Lung (tissue), 11 donors: ENCODE measurements at regions not wholly inside any gene's neighbourhood (a gene's known extent, or its start where the extent isn't known, plus 50 kb on each side); places are given as distances from the start of the nearest gene placed in this dataset.

ENCODE experiments used
- ATAC-seq: fragments of 200-7000 bp; cut with Tn5 transposase; one replicate; pipeline ENCODE4 v1.9.1; 2020; ENCODE audit warnings: moderate number of reproducible peaks; ENCODE audit not compliant: insufficient read depth, low FRiP score
- DNase-seq, 3 donors: peaks; one replicate each; pipeline ENCODE4 v3.0.0-alpha.2; 2013 to 2017
- H3K27ac ChIP-seq, 2 donors: one replicate each; pipeline ENCODE4 v1.5.1; 2013; ENCODE audit warnings: mild to moderate bottlenecking in 2 of 2, moderate library complexity in 2 of 2, control low read depth in 1 of 2, inconsistent platforms in 1 of 2, low read depth in 1 of 2, low read length in 1 of 2
- H3K27me3 ChIP-seq, 3 donors: one replicate each; pipeline ENCODE4 v1.5.1; 2013; ENCODE audit warnings: low read length in 2 of 3; ENCODE audit not compliant: control insufficient read depth in 3 of 3, insufficient read depth in 3 of 3
- H3K36me3 ChIP-seq, 4 donors: one replicate each; pipeline ENCODE4 v1.5.1; 2013; ENCODE audit warnings: low read length in 4 of 4, mild to moderate bottlenecking in 1 of 4, moderate library complexity in 1 of 4; ENCODE audit not compliant: control insufficient read depth in 4 of 4, insufficient read depth in 4 of 4
- H3K4me1 ChIP-seq, 5 donors: one replicate each; pipeline ENCODE4 v1.5.1; 2013; ENCODE audit warnings: low read length in 5 of 5, mild to moderate bottlenecking in 2 of 5, moderate library complexity in 1 of 5; ENCODE audit not compliant: control insufficient read depth in 5 of 5, insufficient read depth in 5 of 5
- H3K4me3 ChIP-seq: one replicate; pipeline ENCODE4 v1.5.1; 2013; ENCODE audit warnings: mild to moderate bottlenecking, control low read depth, moderate library complexity
- H3K9ac ChIP-seq, 2 donors: one replicate each; pipeline ENCODE4 v1.5.1; 2013; ENCODE audit warnings: low read length in 2 of 2, control low read depth in 1 of 2; ENCODE audit not compliant: insufficient read depth in 1 of 2
- H3K9me3 ChIP-seq, 4 donors: one replicate each; pipeline ENCODE4 v1.5.1; 2013; ENCODE audit warnings: low read length in 3 of 4, mild to moderate bottlenecking in 1 of 4, moderate library complexity in 1 of 4; ENCODE audit not compliant: control insufficient read depth in 4 of 4, insufficient read depth in 3 of 4
- WGBS, 2 donors: extraction: QIAGEN DNeasy Blood & Tissue Kit; methylation state at CpG; one replicate each; pipeline ENCODE4 v1.1.7; 2013; 5-methylcytosine and 5-hydroxymethylcytosine counted together
- TF ChIP-seq, protein P1 (sequence below): IDR thresholded peaks from 2 replicates; pipeline ENCODE4 v1.5.1; 2012; ENCODE audit warnings: mild to moderate bottlenecking; ENCODE audit errors: control extremely low read depth, extremely low read depth
- donor health status: control.
- donor health status: control.
- donor health status: Bipolar disorder and iron deficiency.
- donor health status: healthy.
- donor health status: DM: yes; HTN: yes; CAD: no.

DNA sequence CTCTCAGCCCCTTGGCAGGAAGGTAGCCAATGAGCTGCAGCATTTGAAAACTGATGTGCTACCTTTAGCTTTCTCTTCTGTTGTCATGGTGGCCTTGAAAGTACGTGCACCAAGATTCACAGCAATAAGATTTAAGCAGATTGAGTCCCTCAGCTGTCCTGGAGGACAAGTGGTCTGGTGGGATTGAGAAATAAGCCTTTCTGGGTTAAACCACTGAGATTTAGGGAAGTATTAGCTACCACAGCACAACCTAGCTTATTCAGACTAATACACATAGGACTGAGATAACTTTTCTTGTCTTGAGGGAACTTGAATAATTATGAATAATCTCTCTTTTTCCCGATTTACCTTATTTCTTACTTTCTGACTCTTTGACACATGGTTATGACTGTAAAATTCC lies 324.0 kb downstream of the PTEN start:
- Histone ChIP-seq H3K36me3 (no peaks in the 10 kb centered on the region), H3K27me3 (no peaks in the 10 kb centered on the region), H3K9ac (no peak overlapping the region), H3K9me3 (peaks cover 0 to 3% (median 0%) of the 10 kb centered on the region in 4 donors), H3K4me1 (peaks cover 0 to 14% (median 0%) of the 10 kb centered on the region in 5 donors), H3K27ac (no peak overlapping the region), H3K4me3 (no peak overlapping the region)
- TF ChIP-seq, protein P1, sequence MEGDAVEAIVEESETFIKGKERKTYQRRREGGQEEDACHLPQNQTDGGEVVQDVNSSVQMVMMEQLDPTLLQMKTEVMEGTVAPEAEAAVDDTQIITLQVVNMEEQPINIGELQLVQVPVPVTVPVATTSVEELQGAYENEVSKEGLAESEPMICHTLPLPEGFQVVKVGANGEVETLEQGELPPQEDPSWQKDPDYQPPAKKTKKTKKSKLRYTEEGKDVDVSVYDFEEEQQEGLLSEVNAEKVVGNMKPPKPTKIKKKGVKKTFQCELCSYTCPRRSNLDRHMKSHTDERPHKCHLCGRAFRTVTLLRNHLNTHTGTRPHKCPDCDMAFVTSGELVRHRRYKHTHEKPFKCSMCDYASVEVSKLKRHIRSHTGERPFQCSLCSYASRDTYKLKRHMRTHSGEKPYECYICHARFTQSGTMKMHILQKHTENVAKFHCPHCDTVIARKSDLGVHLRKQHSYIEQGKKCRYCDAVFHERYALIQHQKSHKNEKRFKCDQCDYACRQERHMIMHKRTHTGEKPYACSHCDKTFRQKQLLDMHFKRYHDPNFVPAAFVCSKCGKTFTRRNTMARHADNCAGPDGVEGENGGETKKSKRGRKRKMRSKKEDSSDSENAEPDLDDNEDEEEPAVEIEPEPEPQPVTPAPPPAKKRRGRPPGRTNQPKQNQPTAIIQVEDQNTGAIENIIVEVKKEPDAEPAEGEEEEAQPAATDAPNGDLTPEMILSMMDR: no peak
- no peak for DNase-seq
- no peak for ATAC-seq
- WGBS, 2 donors: 66 to 76% methylated on average over 2 of the region's 2 CpGs

- 91 to 98% methylated on average over 2 of the region's 2 CpGs for WGBS, 2 donors
- TF ChIP-seq, protein P1: no peak
- no peak overlapping the region for H3K4me3 ChIP-seq
- no peak overlapping the region for H3K27ac ChIP-seq
- no peak for ATAC-seq
- H3K27me3 ChIP-seq: no peaks in the 10 kb centered on the region
- peaks cover 0 to 14% (median 2%) of the 10 kb centered on the region in 5 donors for H3K4me1 ChIP-seq
- H3K9ac ChIP-seq: no peak overlapping the region
- peaks cover 0 to 3% (median 0%) of the 10 kb centered on the region in 4 donors for H3K9me3 ChIP-seq
- no peaks in the 10 kb centered on the region for H3K36me3 ChIP-seq
- DNase-seq: no peak
Measured at GRCh38 chr10:88190123-88190522, 326.7 kb downstream of the PTEN start.

GRCh38 chr10:88190540-88191235 lies 327.3 kb downstream of the PTEN start:
- Histone ChIP-seq H3K9me3 (peaks cover 0 to 3% (median 0%) of the 10 kb centered on the region in 4 donors), H3K36me3 (no peaks in the 10 kb centered on the region), H3K27me3 (no peaks in the 10 kb centered on the region), H3K4me1 (peaks cover 0 to 19% (median 5%) of the 10 kb centered on the region in 5 donors), H3K4me3 (no peak overlapping the region), H3K9ac (no peak overlapping the region), H3K27ac (no peak overlapping the region)
- ATAC-seq (no peak), DNase-seq (no peak)
- TF ChIP-seq, protein P1: no peak
- 87 to 95% methylated on average over 5 of the region's 5 CpGs for WGBS, 2 donors
